ENCODE measurements at regions not wholly inside any gene's neighbourhood (a gene's known extent, or its start where the extent isn't known, plus 50 kb on each side); places are given as distances from the start of the nearest gene placed in this dataset.

DNA sequence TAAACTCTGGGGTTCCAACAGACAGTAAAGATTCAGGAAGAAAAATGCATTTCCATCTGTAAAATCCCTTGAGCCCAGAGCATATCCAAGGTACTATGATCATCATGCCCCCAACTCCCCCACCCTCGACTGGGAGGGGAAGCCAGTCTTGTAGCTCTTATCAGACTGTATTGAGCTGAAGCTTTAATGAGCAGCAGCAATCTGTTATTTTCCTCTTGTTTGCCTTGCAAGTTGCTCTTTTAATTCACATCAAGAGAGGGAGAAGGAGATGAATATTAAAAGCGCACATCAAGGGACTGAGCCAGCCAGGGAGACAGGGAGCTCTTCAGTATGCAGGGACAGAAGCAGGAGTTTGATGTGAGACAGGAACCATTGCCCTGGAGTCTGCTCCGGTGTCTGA lies 52.5 kb upstream of the KCNA3 start:
- no peak for DNase-seq (ENCODE audit: low read depth in 1 of 2, low spot score in 1 of 2)
- Histone ChIP-seq H3K27ac (replicated peaks) (no peak overlapping the region), H3K4me3 (replicated peaks; ENCODE audit: insufficient read depth, low read length) (no peak overlapping the region), H3K27me3 (ENCODE audit: insufficient read depth, poor library complexity, severe bottlenecking) (peaks cover 5% of the 10 kb centered on the region)
- no peak for TF ChIP-seq SPI1 (IDR thresholded peaks at IDR 0.05; ENCODE audit: borderline replicate concordance, low read depth)
- no peak for TF ChIP-seq POLR2AphosphoS5 (IDR thresholded peaks at IDR 0.05; ENCODE audit: low read depth)
- TF ChIP-seq, protein P1, sequence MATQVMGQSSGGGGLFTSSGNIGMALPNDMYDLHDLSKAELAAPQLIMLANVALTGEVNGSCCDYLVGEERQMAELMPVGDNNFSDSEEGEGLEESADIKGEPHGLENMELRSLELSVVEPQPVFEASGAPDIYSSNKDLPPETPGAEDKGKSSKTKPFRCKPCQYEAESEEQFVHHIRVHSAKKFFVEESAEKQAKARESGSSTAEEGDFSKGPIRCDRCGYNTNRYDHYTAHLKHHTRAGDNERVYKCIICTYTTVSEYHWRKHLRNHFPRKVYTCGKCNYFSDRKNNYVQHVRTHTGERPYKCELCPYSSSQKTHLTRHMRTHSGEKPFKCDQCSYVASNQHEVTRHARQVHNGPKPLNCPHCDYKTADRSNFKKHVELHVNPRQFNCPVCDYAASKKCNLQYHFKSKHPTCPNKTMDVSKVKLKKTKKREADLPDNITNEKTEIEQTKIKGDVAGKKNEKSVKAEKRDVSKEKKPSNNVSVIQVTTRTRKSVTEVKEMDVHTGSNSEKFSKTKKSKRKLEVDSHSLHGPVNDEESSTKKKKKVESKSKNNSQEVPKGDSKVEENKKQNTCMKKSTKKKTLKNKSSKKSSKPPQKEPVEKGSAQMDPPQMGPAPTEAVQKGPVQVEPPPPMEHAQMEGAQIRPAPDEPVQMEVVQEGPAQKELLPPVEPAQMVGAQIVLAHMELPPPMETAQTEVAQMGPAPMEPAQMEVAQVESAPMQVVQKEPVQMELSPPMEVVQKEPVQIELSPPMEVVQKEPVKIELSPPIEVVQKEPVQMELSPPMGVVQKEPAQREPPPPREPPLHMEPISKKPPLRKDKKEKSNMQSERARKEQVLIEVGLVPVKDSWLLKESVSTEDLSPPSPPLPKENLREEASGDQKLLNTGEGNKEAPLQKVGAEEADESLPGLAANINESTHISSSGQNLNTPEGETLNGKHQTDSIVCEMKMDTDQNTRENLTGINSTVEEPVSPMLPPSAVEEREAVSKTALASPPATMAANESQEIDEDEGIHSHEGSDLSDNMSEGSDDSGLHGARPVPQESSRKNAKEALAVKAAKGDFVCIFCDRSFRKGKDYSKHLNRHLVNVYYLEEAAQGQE (IDR thresholded peaks at IDR 0.05; ENCODE audit: insufficient replicate concordance, low read depth), result no peak
- TF ChIP-seq GABPA (IDR thresholded peaks at IDR 0.05; ENCODE audit: low read depth), result no peak
- no peak for TF ChIP-seq CTCF (IDR thresholded peaks at IDR 0.05; ENCODE audit: insufficient read depth, low read length)

- Histone ChIP-seq H3K27ac (replicated peaks) (no peak overlapping the region), H3K27me3 (ENCODE audit: insufficient read depth, poor library complexity, severe bottlenecking) (peaks cover 5% of the 10 kb centered on the region), H3K4me3 (replicated peaks; ENCODE audit: insufficient read depth, low read length) (no peak overlapping the region)
- TF ChIP-seq POLR2AphosphoS5 (IDR thresholded peaks at IDR 0.05; ENCODE audit: low read depth) (no peak), SPI1 (IDR thresholded peaks at IDR 0.05; ENCODE audit: borderline replicate concordance, low read depth) (no peak), GABPA (IDR thresholded peaks at IDR 0.05; ENCODE audit: low read depth) (no peak), CTCF (IDR thresholded peaks at IDR 0.05; ENCODE audit: insufficient read depth, low read length) (no peak)
- TF ChIP-seq, protein P1 (IDR thresholded peaks at IDR 0.05; ENCODE audit: insufficient replicate concordance, low read depth), result no peak
- DNase-seq (ENCODE audit: low read depth in 1 of 2, low spot score in 1 of 2), result no peak
Measured at GRCh38 chr1:110726755-110727154, 52.0 kb upstream of the KCNA3 start.

All from HL-60 (cell line).